ENCODE measurements at regions not wholly inside any gene's neighbourhood (a gene's known extent, or its start where the extent isn't known, plus 50 kb on each side); places are given as distances from the start of the nearest gene placed in this dataset.

DNA sequence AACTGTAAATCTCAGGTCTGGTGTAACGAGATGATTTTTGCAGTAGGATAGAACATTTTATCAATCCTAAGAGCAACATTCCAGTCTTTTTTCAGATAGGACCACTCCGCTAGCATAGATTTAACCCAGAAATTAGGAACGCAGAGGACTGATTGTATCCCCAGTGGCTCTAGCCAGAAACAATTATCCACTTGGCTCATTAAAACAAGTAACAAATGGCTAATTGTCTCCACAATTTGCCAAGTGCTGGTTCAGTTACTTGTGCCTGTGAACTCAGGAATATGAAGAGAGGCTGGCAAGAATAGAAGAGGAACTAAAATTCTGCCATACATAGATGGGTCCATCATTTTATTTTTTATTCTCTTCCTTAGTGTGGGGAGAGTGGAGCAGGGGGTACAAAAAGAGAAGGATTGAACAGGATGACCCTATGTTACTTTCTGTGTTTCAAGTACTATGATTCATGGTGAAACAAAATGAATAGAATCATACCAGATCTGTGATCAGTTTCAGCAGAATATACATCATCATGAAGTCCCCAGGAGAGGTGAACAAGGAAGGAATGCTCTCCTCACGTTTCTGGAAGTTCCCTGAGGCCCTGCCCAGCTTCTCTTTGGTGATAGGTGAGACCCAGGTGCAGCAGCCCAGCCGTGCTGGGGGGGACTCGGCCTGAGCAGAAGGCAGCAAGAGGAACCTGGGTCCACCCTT, 121.6 kb downstream of the ARL4C start:
- TF ChIP-seq POLR2A (IDR thresholded peaks at IDR 0.05), result no peak
- TF ChIP-seq, protein P1, sequence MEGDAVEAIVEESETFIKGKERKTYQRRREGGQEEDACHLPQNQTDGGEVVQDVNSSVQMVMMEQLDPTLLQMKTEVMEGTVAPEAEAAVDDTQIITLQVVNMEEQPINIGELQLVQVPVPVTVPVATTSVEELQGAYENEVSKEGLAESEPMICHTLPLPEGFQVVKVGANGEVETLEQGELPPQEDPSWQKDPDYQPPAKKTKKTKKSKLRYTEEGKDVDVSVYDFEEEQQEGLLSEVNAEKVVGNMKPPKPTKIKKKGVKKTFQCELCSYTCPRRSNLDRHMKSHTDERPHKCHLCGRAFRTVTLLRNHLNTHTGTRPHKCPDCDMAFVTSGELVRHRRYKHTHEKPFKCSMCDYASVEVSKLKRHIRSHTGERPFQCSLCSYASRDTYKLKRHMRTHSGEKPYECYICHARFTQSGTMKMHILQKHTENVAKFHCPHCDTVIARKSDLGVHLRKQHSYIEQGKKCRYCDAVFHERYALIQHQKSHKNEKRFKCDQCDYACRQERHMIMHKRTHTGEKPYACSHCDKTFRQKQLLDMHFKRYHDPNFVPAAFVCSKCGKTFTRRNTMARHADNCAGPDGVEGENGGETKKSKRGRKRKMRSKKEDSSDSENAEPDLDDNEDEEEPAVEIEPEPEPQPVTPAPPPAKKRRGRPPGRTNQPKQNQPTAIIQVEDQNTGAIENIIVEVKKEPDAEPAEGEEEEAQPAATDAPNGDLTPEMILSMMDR (IDR thresholded peaks at IDR 0.05), result no peak
- TF ChIP-seq POLR2AphosphoS5 (IDR thresholded peaks at IDR 0.05), result no peak

All from prostate gland (tissue), 2 donors.